Endothelial cell of umbilical vein (primary cell): ENCODE measurements at regions not wholly inside any gene's neighbourhood (a gene's known extent, or its start where the extent isn't known, plus 50 kb on each side); places are given as distances from the start of the nearest gene placed in this dataset.

Experiments
- BruUV-seq: library from RNA; stranded (reverse); fragments of 400-500 nt; replicated peaks from 2 replicates; lab custom pipeline; 2021; lab: Mats Ljungman, UMichigan
- CTCF ChIA-PET: fragments of 300-600, 350-600 bp; sonication (Branson Sonifier 250); formaldehyde crosslinking; loops from one replicate; lab custom pipeline; 2021; ENCODE audit warnings: antibody characterized with exemption, inconsistent platforms; lab: Charles Lee
- POLR2A ChIA-PET: fragments of 300-600, 350-600 bp; sonication (Branson Sonifier 250); formaldehyde crosslinking; loops from one replicate; lab custom pipeline; 2021; ENCODE audit warnings: antibody characterized with exemption, inconsistent platforms; lab: Charles Lee
- DNase-seq: peaks from one replicate; pipeline ENCODE4 v3.0.0-alpha.2; 2011; ENCODE audit warnings: low read depth, low spot score
- FAIRE-seq: peaks from 2 replicates; lab custom pipeline; 2011; peaks lifted over from hg19 to GRCh38; lab: Jason Lieb, UNC
- H2AFZ ChIP-seq: 2 replicates; pipeline ENCODE4 v1.6.0; 2012; ENCODE audit warnings: low read depth, low read length, control low read depth, inconsistent platforms
- H3K27ac ChIP-seq: 2 replicates; pipeline ENCODE4 v1.5.1; 2011; ENCODE audit warnings: low read depth, mild to moderate bottlenecking, control low read depth, low read length, moderate library complexity; ENCODE audit not compliant: insufficient read depth
- H3K27me3 ChIP-seq, 2 experiments: 2 replicates each; pipeline versions ENCODE4 v1.6.0 to v1.6.1; 2011; ENCODE audit warnings: low read length in 2 of 2, mixed read lengths in 1 of 2; ENCODE audit not compliant: control insufficient read depth in 2 of 2, insufficient read depth in 2 of 2
- H3K36me3 ChIP-seq, 2 experiments: 2 replicates in 1 of 2; 3 replicates in 1 of 2; pipeline ENCODE4 v1.5.1; 2011; ENCODE audit warnings: low read length in 2 of 2, mild to moderate bottlenecking in 1 of 2, moderate library complexity in 1 of 2; ENCODE audit not compliant: control insufficient read depth in 2 of 2, insufficient read depth in 2 of 2; ENCODE audit errors: extremely low read depth in 1 of 2
- H3K4me1 ChIP-seq: 3 replicates; pipeline ENCODE4 v1.5.1; 2011; ENCODE audit warnings: mild to moderate bottlenecking, low read length; ENCODE audit not compliant: control insufficient read depth, insufficient read depth; ENCODE audit errors: extremely low read depth
- H3K4me2 ChIP-seq: 2 replicates; pipeline ENCODE4 v1.6.1; 2011; ENCODE audit warnings: low read length, control low read depth, mixed read lengths; ENCODE audit not compliant: insufficient read depth
- H3K4me3 ChIP-seq, 3 experiments: fragments of 200-600 bp in 1 of 3; sonication (generic), shearing (Covaris generic) in 1 of 3; replicated peaks in 1 of 3; 2 replicates each; pipeline ENCODE4 v1.5.1; 2011 to 2016; ENCODE audit warnings: control low read depth in 3 of 3, low read length in 3 of 3, mild to moderate bottlenecking in 2 of 3, inconsistent platforms in 1 of 3, low read depth in 1 of 3, moderate library complexity in 1 of 3; ENCODE audit not compliant: insufficient read depth in 1 of 3
- H3K79me2 ChIP-seq: 2 replicates; pipeline ENCODE4 v1.6.0; 2012; ENCODE audit warnings: low read length, inconsistent platforms; ENCODE audit not compliant: control insufficient read depth, insufficient read depth
- H3K9ac ChIP-seq: replicated peaks from 2 replicates; pipeline ENCODE3; 2011; ENCODE audit warnings: low read length, control low read depth; ENCODE audit not compliant: insufficient read depth; ENCODE audit errors: extremely low read depth
- H3K9me1 ChIP-seq: replicated peaks from 3 replicates; pipeline ENCODE4 v1.6.0; 2011; ENCODE audit warnings: mild to moderate bottlenecking, low read length; ENCODE audit not compliant: control insufficient read depth, insufficient read depth; ENCODE audit errors: extremely low read depth
- H3K9me3 ChIP-seq: replicated peaks from 2 replicates; pipeline ENCODE4 v1.5.1; 2012; ENCODE audit warnings: low read length, inconsistent platforms; ENCODE audit not compliant: control insufficient read depth, insufficient read depth
- H4K20me1 ChIP-seq: replicated peaks from 2 replicates; pipeline ENCODE3; 2011; ENCODE audit warnings: mild to moderate bottlenecking, low read length; ENCODE audit not compliant: control insufficient read depth, insufficient read depth; ENCODE audit errors: extremely low read depth
- CTCF ChIP-seq, 2 donors: IDR thresholded peaks; 1 replicate in 1 of 2; 2 replicates in 1 of 2; pipeline ENCODE4 v1.5.1; 2011; ENCODE audit warnings: low read length in 2 of 2, mild to moderate bottlenecking in 2 of 2, moderate library complexity in 2 of 2, control low read depth in 1 of 2, inconsistent platforms in 1 of 2, low read depth in 1 of 2; ENCODE audit not compliant: insufficient read depth in 1 of 2; ENCODE audit errors: extremely low read depth in 1 of 2
- EZH2 ChIP-seq: IDR thresholded peaks from 2 replicates; pipeline ENCODE4 v1.6.1; 2012; ENCODE audit warnings: borderline replicate concordance, low read depth, mild to moderate bottlenecking, moderate library complexity, low read length, inconsistent platforms; ENCODE audit not compliant: severe bottlenecking
- FOS ChIP-seq: IDR thresholded peaks from 2 replicates; pipeline ENCODE4 v1.6.1; 2011; ENCODE audit warnings: mild to moderate bottlenecking, low read length, moderate library complexity, borderline replicate concordance; ENCODE audit not compliant: insufficient read depth
- GATA2 ChIP-seq: IDR thresholded peaks from 2 replicates; pipeline ENCODE4 v1.7.0; 2011; ENCODE audit warnings: low read depth, mild to moderate bottlenecking, moderate library complexity, mixed read lengths, low read length; ENCODE audit not compliant: insufficient read length, insufficient read depth
- JUN ChIP-seq: IDR thresholded peaks from 2 replicates; pipeline ENCODE4 v1.6.1; 2011; ENCODE audit warnings: borderline replicate concordance, low read depth; ENCODE audit not compliant: insufficient read length, insufficient read depth
- MAX ChIP-seq: IDR thresholded peaks from 2 replicates; pipeline ENCODE4 v1.6.1; 2011; ENCODE audit not compliant: insufficient read depth, insufficient read length
- MYC ChIP-seq: IDR thresholded peaks from one replicate; pipeline ENCODE4 v1.6.1; 2011; ENCODE audit warnings: mild to moderate bottlenecking, low read depth, low read length
- POLR2A ChIP-seq: IDR thresholded peaks from 2 replicates; pipeline ENCODE4 v1.6.1; 2012; ENCODE audit warnings: low read depth, mild to moderate bottlenecking, control low read depth, low read length
- POLR2AphosphoS5 ChIP-seq: IDR thresholded peaks from 2 replicates; pipeline ENCODE4 v1.6.1; 2012; ENCODE audit warnings: low read depth, mild to moderate bottlenecking, control low read depth, low read length, moderate library complexity; ENCODE audit not compliant: insufficient read depth
- dilution Hi-C: fragments of 300-500 bp; cut with MboI; formaldehyde crosslinking; loops from one replicate; pipeline ENCODE4 v1.15.0; 2019; ENCODE audit warnings: low sequenced_read_pairs; ENCODE audit not compliant: extremely low pct_ligation_motif_present
- intact Hi-C: fragments of 100-400 bp; cut with micrococcal nuclease; formaldehyde crosslinking; loops from one replicate; pipeline ENCODE4 v1.10.0; 2022

GRCh38 chr2:136332436-136333095, 214.6 kb upstream of the CXCR4 start:
- POLR2A ChIA-PET, result no interaction called here
- TF ChIP-seq MAX, result no peak
- TF ChIP-seq FOS, result no peak
- no peak for TF ChIP-seq JUN
- no peak for TF ChIP-seq POLR2A
- TF ChIP-seq MYC, result no peak
- no peak for TF ChIP-seq GATA2
- TF ChIP-seq POLR2AphosphoS5, result no peak
- no peak for TF ChIP-seq CTCF (IDR thresholded peaks at IDR 0.05; ENCODE audit: extremely low read depth in 1 of 2, insufficient read depth in 1 of 2, low read depth in 1 of 2, low read length in 2 of 2)
- no peak for TF ChIP-seq EZH2
- Histone ChIP-seq H2AFZ (no peak overlapping the region), H3K27ac (no peak overlapping the region), H3K27me3 (no peaks in the 10 kb centered on the region), H3K4me1 (no peaks in the 10 kb centered on the region), H3K9me3 (no peaks in the 10 kb centered on the region), H3K36me3 (no peaks in the 10 kb centered on the region), H3K4me2 (no peak overlapping the region), H3K4me3 (no peak overlapping the region), H3K79me2 (no peaks in the 10 kb centered on the region), H3K9me1 (no peaks in the 10 kb centered on the region), H4K20me1 (no peaks in the 10 kb centered on the region), H3K9ac (no peak overlapping the region)
- CTCF ChIA-PET, result no interaction called here
- FAIRE-seq (no peak), DNase-seq (no peak)
- dilution Hi-C loops (no loop called here), intact Hi-C loops (no loop called here)
- BruUV-seq, result no TSS peak
